Right atrium auricular region (tissue), 2 donors: ENCODE measurements at regions not wholly inside any gene's neighbourhood (a gene's known extent, or its start where the extent isn't known, plus 50 kb on each side); places are given as distances from the start of the nearest gene placed in this dataset.

Experiments
- DNase-seq: peaks from one replicate; pipeline ENCODE4 v3.0.0-alpha.2; 2019; ENCODE audit warnings: low spot score
- H3K27ac ChIP-seq, 2 donors: fragments of 200-600 bp; sonication (generic); 1 replicate in 1 of 2; 2 replicates in 1 of 2; pipeline ENCODE4 v1.5.1; 2016 to 2019
- H3K27me3 ChIP-seq, 2 donors: fragments of 200-600 bp; sonication (generic); one replicate each; pipeline versions ENCODE4 v1.5.1 to v1.6.0; 2017 to 2019
- H3K36me3 ChIP-seq: fragments of 200-600 bp; sonication (generic); one replicate; pipeline ENCODE4 v1.5.1; 2016
- H3K4me1 ChIP-seq, 2 donors: fragments of 200-600 bp; sonication (generic); one replicate each; pipeline versions ENCODE4 v1.5.1 to v1.6.0; 2017 to 2019
- H3K4me3 ChIP-seq, 2 donors: fragments of 200-600 bp; sonication (generic); 1 replicate in 1 of 2; 2 replicates in 1 of 2; pipeline ENCODE4 v1.5.1; 2017 to 2019; ENCODE audit warnings: mild to moderate bottlenecking in 1 of 2, moderate library complexity in 1 of 2
- H3K9me3 ChIP-seq, 2 donors: fragments of 200-600 bp; sonication (generic); one replicate each; pipeline ENCODE4 v1.5.1; 2019
- CTCF ChIP-seq, 2 donors: fragments of 200-600 bp; sonication (generic); IDR thresholded peaks; one replicate each; pipeline ENCODE4 v1.5.1; 2019; ENCODE audit warnings: antibody characterized with exemption in 2 of 2

GRCh38 chr5:18765304-18765703 lies 1131.0 kb downstream of the TAF11L14 start:
- no peaks in the 10 kb centered on the region for H3K36me3 ChIP-seq
- DNase-seq: no peak
- TF ChIP-seq CTCF (IDR thresholded peaks at IDR 0.05): no peak
- H3K9me3 ChIP-seq: no peaks in the 10 kb centered on the region
- no peak overlapping the region for H3K4me3 ChIP-seq
- no peaks in the 10 kb centered on the region for H3K27me3 ChIP-seq
- H3K27ac ChIP-seq: no peak overlapping the region
- H3K4me1 ChIP-seq: no peaks in the 10 kb centered on the region

GRCh38 chr5:18771097-18771610 lies 1136.9 kb downstream of the TAF11L14 start:
- no peak for DNase-seq
- Histone ChIP-seq H3K4me1 (no peaks in the 10 kb centered on the region), H3K9me3 (no peaks in the 10 kb centered on the region), H3K36me3 (no peaks in the 10 kb centered on the region), H3K4me3 (no peak overlapping the region), H3K27me3 (no peaks in the 10 kb centered on the region), H3K27ac (no peak overlapping the region)
- no peak for TF ChIP-seq CTCF (IDR thresholded peaks at IDR 0.05)

GRCh38 chr5:18772475-18772874 lies 1138.2 kb downstream of the TAF11L14 start:
- Histone ChIP-seq H3K27ac (no peak overlapping the region), H3K9me3 (no peaks in the 10 kb centered on the region), H3K4me3 (no peak overlapping the region), H3K4me1 (no peaks in the 10 kb centered on the region), H3K36me3 (no peaks in the 10 kb centered on the region), H3K27me3 (no peaks in the 10 kb centered on the region)
- DNase-seq: no peak
- TF ChIP-seq CTCF (IDR thresholded peaks at IDR 0.05): peak in 1 of 2 donors; percentile 50

GRCh38 chr5:18778225-18778624 lies 1144.0 kb downstream of the TAF11L14 start:
- TF ChIP-seq CTCF (IDR thresholded peaks at IDR 0.05): no peak
- DNase-seq: no peak
- Histone ChIP-seq H3K4me1 (no peaks in the 10 kb centered on the region), H3K36me3 (no peaks in the 10 kb centered on the region), H3K4me3 (no peak overlapping the region), H3K9me3 (peaks cover 0 to 11% of the 10 kb centered on the region in 2 donors), H3K27ac (no peak overlapping the region), H3K27me3 (no peaks in the 10 kb centered on the region)

GRCh38 chr5:18789218-18789998 lies 1155.1 kb downstream of the TAF11L14 start:
- Histone ChIP-seq H3K36me3 (no peaks in the 10 kb centered on the region), H3K4me1 (no peaks in the 10 kb centered on the region), H3K9me3 (no peaks in the 10 kb centered on the region), H3K27ac (no peak overlapping the region), H3K4me3 (no peak overlapping the region), H3K27me3 (no peaks in the 10 kb centered on the region)
- TF ChIP-seq CTCF (IDR thresholded peaks at IDR 0.05): no peak
- no peak for DNase-seq

- TF ChIP-seq CTCF (IDR thresholded peaks at IDR 0.05): no peak
- DNase-seq: no peak
Observed at GRCh38 chr5:18792145-18792544, 1157.9 kb downstream of the TAF11L14 start.

More at GRCh38 chr5:18792145-18792544, 1157.9 kb downstream of the TAF11L14 start:
- no peaks in the 10 kb centered on the region for H3K27me3 ChIP-seq
- no peaks in the 10 kb centered on the region for H3K9me3 ChIP-seq
- no peaks in the 10 kb centered on the region for H3K4me1 ChIP-seq
- H3K4me3 ChIP-seq: no peak overlapping the region
- H3K27ac ChIP-seq: no peak overlapping the region
- H3K36me3 ChIP-seq: no peaks in the 10 kb centered on the region
